ENCODE measurements at regions not wholly inside any gene's neighbourhood (a gene's known extent, or its start where the extent isn't known, plus 50 kb on each side); places are given as distances from the start of the nearest gene placed in this dataset.

DNA sequence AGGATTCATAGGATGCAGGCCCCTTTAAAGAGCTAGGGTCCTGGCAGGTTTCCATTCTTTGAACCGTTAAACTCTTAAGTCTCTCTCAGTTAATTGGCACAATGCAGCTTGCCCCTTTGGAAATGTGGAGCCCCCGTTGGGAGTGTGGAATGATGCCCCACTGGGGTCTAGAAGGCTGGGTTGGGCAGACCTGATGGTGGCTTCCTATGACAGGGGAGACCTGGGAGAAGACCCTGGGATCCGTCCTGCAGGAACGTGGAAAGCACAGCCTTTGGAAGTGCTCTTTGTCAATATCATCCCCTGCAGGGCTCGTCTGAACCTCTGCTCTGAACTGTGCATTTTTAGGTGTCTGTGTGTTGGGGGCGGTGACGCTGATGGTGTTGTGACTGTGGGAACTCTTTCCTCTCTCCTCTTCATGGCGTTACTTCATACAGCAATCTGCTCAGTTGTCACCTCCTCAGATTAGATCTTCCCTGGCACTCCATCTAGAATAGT is 190.6 kb downstream of the MYCN start:
- no peak for DNase-seq (ENCODE audit: low read depth)
- H3K4me3 ChIP-seq (ENCODE audit: low read depth, low read length), result no peak overlapping the region
- TF ChIP-seq, protein P1, sequence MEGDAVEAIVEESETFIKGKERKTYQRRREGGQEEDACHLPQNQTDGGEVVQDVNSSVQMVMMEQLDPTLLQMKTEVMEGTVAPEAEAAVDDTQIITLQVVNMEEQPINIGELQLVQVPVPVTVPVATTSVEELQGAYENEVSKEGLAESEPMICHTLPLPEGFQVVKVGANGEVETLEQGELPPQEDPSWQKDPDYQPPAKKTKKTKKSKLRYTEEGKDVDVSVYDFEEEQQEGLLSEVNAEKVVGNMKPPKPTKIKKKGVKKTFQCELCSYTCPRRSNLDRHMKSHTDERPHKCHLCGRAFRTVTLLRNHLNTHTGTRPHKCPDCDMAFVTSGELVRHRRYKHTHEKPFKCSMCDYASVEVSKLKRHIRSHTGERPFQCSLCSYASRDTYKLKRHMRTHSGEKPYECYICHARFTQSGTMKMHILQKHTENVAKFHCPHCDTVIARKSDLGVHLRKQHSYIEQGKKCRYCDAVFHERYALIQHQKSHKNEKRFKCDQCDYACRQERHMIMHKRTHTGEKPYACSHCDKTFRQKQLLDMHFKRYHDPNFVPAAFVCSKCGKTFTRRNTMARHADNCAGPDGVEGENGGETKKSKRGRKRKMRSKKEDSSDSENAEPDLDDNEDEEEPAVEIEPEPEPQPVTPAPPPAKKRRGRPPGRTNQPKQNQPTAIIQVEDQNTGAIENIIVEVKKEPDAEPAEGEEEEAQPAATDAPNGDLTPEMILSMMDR (IDR thresholded peaks at IDR 0.05; ENCODE audit: control insufficient read depth, extremely low read depth, insufficient read depth), result no peak

DNA sequence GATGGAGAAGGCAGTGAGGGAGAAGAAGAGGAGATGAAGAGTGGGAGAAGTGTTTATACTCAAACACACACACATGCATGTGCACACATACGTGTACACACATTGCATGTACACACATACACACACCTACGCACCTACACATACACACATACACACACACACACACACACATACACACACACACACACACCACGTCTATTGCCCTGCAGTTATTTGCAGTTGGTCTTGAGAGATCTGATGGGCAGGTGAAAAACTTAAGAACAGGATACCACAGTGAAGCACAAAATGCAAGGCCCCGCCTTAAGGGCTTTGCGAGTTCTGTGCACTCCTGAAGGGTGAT is 190.2 kb downstream of the MYCN start:
- no peak overlapping the region for H3K4me3 ChIP-seq (ENCODE audit: low read depth, low read length)
- DNase-seq (ENCODE audit: low read depth), result no peak
- TF ChIP-seq, protein P1 (IDR thresholded peaks at IDR 0.05; ENCODE audit: control insufficient read depth, extremely low read depth, insufficient read depth), result no peak

DNA sequence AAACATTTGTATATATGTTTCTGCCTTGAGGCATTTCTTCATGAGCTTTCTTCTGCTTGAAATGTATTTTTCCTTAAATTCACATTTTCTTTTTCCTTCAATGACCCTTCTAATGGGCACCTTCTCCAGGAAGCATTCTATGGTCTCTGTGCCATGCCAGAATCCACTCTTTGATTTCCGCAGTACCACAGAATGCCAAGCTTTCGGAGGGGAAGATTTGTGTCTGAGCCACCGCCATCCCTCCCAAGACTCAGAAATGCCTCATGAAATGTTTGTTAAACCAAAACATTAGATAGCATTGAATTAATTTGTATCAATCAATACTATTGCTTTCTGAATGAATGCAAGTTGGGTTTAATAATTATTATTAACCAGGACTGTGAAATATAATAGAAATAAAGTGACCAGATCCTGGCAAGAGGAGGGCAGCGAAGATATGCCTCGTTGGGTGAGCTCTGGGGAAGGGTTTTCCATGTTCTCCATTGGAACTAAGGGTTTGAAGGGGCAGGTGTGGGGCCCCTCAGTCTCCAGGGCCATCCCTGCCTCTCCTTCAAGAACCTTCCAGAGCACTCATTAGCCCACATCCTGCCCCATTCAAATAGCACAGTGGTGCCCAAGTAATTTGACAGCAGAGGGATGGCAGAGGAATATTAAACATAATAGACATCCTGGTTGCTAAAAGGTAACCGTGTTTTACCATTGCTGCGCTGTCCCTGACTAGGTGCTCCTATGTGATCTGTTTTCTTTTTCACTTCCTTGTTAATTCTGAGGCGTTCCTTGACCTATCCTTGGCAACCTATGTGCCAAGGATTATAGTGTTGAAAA is 189.6 kb downstream of the MYCN start:
- DNase-seq (ENCODE audit: low read depth), result no peak
- H3K4me3 ChIP-seq (ENCODE audit: low read depth, low read length), result no peak overlapping the region
- TF ChIP-seq, protein P1 (IDR thresholded peaks at IDR 0.05; ENCODE audit: control insufficient read depth, extremely low read depth, insufficient read depth), result no peak

DNA sequence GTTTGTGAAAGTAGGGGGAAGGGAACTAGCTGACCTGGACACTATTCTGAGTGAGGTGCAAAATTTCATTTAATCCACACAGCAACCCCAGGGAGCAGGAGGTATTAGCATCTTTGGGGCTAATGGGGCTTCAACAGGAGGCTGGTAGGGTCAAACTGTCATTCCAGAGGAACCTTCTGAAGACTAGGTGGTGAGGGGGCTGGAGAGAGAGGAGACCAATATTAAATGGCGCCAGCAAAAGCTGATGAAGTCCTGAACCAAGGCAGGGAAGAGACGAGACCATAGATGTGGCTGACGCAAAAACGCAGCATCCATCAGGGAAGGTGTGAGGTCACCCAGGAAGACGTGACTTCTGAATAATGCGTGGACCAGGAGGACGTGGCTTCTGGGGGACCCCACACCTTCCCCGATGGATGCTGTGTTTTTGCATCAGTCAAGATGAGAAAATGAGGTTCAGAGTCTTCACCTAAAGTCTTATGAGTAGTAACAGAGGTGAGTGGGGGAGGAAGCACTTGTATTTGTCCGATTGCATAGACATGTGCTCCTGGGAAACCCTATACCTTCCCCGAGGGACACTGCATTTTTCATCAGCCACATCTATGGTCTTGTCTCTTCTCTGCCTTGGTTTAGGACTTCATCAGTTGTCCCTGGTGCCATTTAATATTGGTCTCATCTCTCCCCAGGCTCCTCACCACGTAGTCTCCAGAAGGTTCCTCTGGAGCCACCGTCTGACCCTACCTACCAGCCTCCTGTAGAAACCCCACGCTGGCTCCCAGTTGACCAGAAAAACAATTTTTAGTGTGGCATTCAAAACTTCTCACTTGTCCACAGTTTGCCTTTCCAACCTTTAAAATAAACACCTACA is 188.6 kb downstream of the MYCN start:
- TF ChIP-seq, protein P1 (IDR thresholded peaks at IDR 0.05; ENCODE audit: control insufficient read depth, extremely low read depth, insufficient read depth), result no peak
- DNase-seq (ENCODE audit: low read depth), result no peak
- no peak overlapping the region for H3K4me3 ChIP-seq (ENCODE audit: low read depth, low read length)

DNA sequence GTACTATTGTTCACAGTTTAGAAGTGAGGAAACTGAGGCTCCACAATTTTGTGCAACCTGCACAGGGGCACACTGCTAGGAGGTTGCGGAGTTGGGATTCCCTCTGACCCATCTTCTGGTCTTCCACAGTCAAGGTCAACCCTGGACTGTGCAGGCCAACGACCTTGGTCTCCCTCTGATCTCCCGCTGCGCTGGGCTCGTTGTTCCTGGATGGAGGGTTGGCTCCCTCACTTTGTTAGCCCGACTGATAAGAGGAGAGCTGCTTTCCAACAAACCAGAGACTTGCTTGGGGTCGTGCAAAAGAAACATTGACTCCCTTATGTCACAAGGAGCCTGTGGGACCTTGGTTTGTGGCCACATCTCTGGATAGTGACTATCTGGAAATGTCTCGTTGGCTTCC is 187.6 kb downstream of the MYCN start:
- TF ChIP-seq, protein P1 (IDR thresholded peaks at IDR 0.05; ENCODE audit: control insufficient read depth, extremely low read depth, insufficient read depth), result no peak
- no peak overlapping the region for H3K4me3 ChIP-seq (ENCODE audit: low read depth, low read length)
- no peak for DNase-seq (ENCODE audit: low read depth)

DNA sequence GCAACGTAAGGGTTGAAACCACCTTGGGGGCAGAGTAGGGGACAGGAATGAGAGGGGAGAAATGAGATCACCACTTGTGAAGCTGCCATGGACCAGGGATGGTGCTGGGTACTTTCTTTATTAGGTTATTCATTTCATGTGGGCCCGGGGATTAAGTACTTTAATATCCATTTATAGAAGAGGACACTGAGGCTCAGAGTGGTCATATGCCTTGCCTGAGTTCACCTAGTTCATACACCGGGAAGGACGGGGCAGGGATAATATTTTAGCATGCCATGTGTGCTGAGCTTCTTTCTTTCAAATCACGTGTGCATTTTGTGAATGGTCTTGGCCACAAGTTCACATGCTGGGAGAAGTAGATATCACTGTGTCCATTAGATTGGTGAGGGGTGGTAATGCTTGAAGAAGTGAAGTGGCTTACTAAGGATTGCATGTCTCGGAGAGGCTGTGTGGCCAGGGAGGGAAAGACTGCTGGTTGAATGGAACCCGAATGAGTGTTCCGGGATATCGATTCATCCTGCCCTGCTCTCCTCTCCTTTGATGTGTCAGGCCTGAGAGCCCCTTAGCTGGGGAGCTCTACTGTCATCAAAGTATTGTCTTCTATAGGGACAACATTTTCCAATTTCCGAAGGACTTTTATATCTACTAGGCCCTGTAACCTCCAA is 187.1 kb downstream of the MYCN start:
- H3K4me3 ChIP-seq (ENCODE audit: low read depth, low read length), result no peak overlapping the region
- no peak for DNase-seq (ENCODE audit: low read depth)
- TF ChIP-seq, protein P1 (IDR thresholded peaks at IDR 0.05; ENCODE audit: control insufficient read depth, extremely low read depth, insufficient read depth), result no peak

Measured in LNCaP clone FGC (cell line).